ENCODE measurements at regions not wholly inside any gene's neighbourhood (a gene's known extent, or its start where the extent isn't known, plus 50 kb on each side); places are given as distances from the start of the nearest gene placed in this dataset.

DNA sequence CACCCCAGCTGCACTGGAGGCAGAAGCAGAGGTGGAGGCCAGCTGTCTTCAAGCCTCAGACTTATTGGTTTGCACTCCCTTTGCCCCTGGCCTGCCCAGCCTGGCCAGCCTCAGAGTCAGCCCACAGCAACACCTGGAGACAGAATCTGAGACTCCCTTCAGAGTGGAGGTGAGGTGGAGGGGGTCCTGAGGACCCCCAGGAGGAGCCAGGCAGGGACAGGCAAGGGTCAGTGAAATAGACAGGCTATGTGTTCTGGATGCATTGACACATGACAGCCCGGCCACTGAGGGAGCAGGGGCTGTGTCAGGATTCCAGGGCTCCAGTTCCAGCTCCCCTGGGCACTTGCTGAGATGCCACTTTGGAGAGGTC is 309.7 kb downstream of the MYCN start:
- TF ChIP-seq, protein P1, sequence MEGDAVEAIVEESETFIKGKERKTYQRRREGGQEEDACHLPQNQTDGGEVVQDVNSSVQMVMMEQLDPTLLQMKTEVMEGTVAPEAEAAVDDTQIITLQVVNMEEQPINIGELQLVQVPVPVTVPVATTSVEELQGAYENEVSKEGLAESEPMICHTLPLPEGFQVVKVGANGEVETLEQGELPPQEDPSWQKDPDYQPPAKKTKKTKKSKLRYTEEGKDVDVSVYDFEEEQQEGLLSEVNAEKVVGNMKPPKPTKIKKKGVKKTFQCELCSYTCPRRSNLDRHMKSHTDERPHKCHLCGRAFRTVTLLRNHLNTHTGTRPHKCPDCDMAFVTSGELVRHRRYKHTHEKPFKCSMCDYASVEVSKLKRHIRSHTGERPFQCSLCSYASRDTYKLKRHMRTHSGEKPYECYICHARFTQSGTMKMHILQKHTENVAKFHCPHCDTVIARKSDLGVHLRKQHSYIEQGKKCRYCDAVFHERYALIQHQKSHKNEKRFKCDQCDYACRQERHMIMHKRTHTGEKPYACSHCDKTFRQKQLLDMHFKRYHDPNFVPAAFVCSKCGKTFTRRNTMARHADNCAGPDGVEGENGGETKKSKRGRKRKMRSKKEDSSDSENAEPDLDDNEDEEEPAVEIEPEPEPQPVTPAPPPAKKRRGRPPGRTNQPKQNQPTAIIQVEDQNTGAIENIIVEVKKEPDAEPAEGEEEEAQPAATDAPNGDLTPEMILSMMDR (IDR thresholded peaks at IDR 0.05), result no peak
- no peak for TF ChIP-seq EZH2 (IDR thresholded peaks at IDR 0.05; ENCODE audit: borderline replicate concordance, insufficient read depth, low read depth, low read length, poor library complexity, severe bottlenecking)

Measured in B cell (primary cell).